ENCODE measurements at regions not wholly inside any gene's neighbourhood (a gene's known extent, or its start where the extent isn't known, plus 50 kb on each side); places are given as distances from the start of the nearest gene placed in this dataset.

DNA sequence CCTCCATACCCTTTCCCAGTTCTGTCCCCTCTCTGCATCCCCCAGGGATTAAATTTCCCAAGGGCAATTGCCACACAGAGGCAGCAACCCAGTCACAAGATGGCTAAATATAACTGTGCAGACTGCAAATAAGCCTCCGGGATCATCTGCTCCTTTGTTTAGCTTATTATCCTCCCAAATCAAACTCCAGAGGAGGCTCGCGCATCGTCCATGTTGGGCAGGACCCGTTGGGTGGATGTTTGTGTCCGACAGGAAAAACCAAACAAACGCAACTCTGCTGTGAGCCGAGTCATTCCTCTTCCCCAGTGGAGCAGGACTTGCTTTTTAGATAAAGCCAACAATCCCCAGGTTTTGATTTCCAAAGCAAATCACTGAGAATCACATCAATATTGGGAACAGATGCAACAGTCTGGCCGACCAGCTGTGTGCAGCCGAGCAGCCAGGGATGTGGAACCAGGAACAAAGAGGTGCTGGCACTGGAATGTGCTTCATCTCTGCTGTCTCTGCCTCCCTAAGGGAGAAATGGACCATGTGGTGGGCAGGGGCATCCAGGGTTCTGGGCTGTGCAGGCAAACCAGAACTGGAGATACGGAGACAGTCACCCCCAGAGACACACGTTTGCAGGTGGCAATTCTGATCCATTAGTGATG lies 89.8 kb downstream of the PTTG1 start:
- DNase-seq: no peak

All from central memory CD4-positive, alpha-beta T cell (primary cell).